ENCODE measurements at regions not wholly inside any gene's neighbourhood (a gene's known extent, or its start where the extent isn't known, plus 50 kb on each side); places are given as distances from the start of the nearest gene placed in this dataset.

- no peak for DNase-seq
Observed at GRCh38 chr20:57064836-57065235, 201.6 kb downstream of the BMP7 start.

DNA sequence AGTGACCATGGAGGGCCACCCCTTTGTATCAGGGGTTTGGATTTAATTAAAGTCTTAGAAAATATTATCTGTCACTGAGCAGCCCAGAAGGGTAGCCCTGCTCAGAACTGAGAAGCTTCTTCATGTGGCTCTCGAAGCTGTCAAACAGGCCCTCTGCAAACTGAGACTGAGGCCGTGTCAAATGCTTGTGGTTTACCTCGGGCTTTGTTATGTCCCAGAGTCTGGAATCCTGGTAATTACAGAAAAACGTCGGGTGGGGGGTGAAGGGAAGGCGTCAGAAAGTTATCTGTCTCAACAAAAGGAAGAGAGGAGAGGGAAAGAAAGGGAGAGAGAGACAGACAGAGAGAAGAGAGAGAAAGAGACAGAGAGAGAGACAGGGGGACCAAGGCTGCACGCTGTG lies 200.8 kb downstream of the BMP7 start:
- no peak for DNase-seq

- no peak for DNase-seq
Observed at GRCh38 chr20:57066126-57066900, 200.1 kb downstream of the BMP7 start.

DNA sequence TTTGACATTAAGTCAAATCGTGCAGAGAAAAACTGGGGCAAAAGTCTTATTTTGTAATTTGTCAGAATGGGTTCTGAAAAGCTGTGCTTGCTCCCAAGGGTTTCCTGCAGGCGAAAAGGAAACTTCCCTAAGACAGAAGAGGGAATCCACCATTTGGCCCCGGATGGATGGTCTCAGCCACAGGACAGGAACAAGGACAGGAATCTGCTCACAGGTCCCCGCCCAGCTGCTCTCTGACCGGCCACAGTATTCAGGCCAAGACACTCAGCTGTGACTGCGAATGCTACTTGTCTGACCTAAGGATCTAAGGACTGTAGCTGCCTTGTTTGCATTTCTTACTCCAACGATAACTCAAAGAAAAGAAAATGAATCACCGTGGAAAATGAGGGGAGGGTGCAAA lies 197.0 kb downstream of the BMP7 start:
- DNase-seq = no peak

- DNase-seq = no peak
Observed at GRCh38 chr20:57070296-57070695, 196.1 kb downstream of the BMP7 start.

DNA sequence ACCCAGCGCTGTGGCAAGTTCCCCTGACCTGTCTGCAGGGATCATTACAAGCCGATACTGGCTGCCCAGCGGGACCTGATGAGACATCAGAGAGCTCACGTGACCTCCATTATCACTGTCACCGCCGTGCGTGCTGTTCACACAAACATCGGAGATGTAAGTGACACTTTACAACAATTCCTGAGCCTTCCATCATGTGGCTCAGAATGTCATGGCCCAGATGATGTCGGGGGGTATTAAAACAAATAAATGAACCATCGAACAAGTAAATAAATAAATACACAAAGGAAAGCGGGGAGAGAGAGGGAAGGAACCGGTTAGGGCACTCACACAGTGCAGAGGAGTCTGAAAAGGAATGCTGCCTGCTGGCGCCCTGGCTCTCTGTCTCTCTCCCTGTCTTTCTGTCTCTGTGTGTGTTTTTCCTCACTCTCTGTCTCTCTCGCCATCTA lies 195.1 kb downstream of the BMP7 start:
- DNase-seq = no peak

- DNase-seq = no peak
Observed at GRCh38 chr20:57071954-57072583, 194.4 kb downstream of the BMP7 start.

DNA sequence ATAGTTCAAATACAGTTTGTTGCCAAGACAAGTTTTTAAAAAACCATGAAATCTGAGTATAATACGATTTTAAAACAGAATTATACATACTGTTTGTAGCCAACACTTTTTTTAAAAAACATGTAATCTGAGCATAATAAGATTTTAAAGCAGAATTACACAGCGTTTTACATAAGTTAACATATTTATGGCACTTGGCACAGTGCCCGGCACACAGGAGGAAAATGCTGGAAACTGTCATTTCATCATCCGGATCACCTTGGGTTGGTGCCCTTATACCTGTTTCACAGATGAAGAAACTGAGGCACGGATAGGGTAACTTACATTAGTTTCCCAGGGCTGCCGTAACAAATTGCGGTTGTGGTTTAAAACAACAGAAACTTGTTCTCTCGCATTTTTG lies 193.0 kb downstream of the BMP7 start:
- no peak for DNase-seq

GRCh38 chr20:57074386-57074785 lies 192.1 kb downstream of the BMP7 start:
- no peak for DNase-seq

DNA sequence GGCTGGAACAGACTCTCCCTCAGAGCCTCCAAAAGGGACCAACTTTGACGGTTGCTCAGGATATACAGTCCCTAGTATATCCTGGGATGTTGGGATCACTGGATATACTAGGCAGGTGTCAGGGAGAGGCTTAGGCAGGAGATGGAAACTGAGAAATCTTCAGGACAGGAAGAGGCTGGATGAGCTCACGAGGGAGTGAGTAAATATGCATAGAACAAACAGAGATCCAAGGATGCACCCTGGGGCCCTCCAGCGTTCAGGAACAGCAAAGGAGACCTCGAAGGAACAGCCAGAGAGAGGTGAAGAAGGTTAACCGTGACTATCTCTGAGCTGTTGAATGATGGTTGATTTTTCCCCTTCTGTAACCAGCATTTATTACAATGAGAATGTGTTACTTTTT lies 191.3 kb downstream of the BMP7 start:
- DNase-seq = no peak

GRCh38 chr20:57075603-57076002 lies 190.8 kb downstream of the BMP7 start:
- no peak for DNase-seq

DNA sequence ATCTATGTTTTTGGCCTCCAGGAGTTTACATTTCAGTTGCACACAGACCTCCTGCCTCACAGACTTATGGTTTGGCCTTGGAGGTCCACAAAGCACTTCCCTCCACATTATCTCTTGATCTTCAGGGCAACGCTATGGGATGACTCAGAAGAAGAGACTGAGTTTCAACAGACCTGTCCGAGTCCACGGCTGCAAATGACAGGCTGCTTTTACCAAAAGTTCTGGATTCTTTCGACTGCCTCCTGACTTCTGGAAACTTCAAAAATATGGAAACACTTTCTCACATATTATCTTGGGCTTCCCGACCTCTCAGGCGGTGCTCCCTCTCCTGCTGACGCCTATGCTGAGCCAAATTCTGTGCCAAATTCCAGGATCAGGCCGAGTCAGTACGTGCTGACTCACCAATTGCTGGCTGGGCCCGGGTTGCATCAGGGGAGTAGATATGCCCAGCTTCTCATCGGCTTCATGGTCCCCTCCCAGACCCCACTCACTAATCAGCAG lies 190.2 kb downstream of the BMP7 start:
- DNase-seq = no peak

DNA sequence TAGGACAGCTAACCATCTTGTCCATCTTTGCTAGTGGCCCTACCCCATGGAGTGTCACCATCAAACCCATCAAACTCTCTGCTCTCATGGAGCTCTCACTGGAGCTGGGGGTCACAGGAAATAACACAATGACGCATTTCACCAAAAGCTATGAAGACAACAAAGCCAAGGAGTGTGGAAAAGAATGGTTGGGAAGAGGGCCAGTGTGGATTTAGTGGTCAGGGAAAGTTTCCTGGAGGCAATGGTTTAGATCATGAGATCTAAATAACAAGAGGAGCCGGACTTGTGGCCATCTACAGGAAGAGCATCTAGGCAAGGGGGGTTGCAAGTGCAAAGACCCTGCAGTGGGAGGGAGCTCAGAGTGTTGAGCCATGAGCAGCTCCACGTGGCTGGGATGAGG lies 189.5 kb downstream of the BMP7 start:
- DNase-seq = no peak

- DNase-seq = no peak
Observed at GRCh38 chr20:57078116-57078515, 188.3 kb downstream of the BMP7 start.

- no peak for DNase-seq
Observed at GRCh38 chr20:57079031-57080005, 187.1 kb downstream of the BMP7 start.

DNA sequence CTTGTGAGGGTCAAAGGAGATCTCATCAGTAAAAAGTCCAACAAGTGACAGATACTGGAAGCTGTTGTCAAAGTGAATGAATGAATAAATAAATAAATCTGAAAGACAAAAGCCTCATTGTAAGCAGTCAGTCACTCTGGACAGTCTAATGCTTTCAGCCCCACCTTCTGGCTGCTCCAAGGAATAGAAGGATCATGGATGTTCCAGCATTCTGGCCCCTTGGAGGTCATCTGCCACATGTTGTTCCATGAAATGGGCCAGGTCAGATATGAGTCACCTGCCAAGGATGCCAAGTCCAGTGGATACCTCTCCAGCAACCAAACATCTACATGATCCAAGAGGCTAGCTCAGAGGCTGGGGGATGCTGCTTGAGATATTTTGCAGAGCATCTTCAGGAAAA lies 185.6 kb downstream of the BMP7 start:
- DNase-seq = no peak

GRCh38 chr20:57082357-57082945 lies 184.0 kb downstream of the BMP7 start:
- no peak for DNase-seq

GRCh38 chr20:57083072-57083471 lies 183.4 kb downstream of the BMP7 start:
- DNase-seq = no peak

DNA sequence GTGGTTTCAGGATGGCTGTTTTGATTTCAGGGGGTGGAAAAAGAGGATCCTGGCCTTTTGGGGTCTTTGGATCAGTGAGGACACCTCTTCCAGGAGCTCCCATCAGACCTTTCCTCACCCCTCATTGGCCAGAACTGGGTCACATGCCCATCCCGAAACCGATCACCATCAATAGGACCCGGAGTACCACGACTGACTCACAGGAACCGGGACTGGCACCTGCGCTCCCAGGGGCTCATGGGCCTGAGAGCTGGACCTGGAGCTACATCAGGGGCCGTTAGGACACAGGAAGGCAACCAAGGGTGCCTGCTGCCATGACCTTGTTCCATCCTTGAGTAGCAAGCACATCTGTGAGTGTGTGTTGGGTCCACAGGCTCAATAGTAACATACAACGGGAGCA lies 180.4 kb downstream of the BMP7 start:
- no peak for DNase-seq

DNA sequence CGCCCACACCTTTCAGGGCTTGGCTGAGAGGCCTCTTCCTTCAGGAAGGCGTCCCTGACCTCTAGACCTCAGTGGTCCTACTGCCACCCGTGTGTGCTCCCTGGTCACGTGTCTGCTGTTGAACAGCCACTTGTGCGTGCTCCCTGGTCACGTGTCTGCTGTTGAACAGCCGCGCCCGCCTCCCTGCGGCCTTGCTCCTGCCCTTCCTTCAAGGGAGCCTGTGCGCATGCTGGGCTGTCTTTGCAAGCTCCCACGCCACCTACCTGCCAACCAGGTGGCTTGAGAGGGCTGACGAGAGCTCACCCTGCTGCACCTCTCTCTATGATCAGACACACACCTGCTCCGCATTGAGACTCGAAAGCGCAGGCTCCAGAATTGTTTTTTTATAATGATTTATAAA lies 179.3 kb downstream of the BMP7 start:
- DNase-seq = no peak

DNA sequence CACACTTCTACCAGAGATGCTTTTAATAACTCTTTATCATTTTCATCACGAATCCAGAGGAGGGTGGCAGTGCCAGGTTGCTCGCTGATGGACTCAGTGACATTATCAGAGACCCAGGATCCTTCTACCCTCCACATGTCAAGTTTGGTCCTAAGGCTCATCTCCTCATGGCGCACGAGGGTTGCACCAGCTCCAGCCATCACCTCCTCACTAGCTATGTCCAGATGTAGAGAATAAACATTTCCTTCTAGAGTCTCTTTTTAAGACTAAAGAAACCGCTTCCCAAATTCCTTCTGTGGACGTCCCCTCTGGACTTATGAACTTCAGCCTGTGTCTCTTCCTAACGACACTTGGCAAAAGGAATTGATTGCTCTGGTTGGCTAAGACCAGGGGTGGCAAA lies 178.7 kb downstream of the BMP7 start:
- no peak for DNase-seq

DNA sequence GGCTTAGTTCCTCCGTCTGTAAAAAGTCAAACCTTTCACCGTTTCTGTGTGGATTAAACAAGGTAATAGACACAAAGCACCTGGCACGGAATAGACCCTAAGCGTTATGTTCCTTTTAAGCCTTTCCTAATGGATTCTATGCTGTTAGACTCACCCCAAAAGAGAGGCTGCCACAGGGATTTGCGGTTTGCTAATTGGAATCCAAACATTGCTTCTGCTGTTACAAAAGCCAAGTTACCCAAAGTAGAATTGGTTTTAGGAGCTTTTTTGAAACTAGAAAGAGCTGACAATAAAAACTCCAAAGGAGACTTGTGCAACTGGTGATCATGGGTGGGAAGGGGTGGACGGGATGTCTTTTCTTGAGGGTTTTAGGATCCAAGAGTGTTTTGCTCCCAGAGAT lies 178.0 kb downstream of the BMP7 start:
- DNase-seq = no peak

GRCh38 chr20:57089699-57090144 lies 176.7 kb downstream of the BMP7 start:
- DNase-seq = peak; percentile 36
